ENCODE measurements at regions not wholly inside any gene's neighbourhood (a gene's known extent, or its start where the extent isn't known, plus 50 kb on each side); places are given as distances from the start of the nearest gene placed in this dataset.

DNA sequence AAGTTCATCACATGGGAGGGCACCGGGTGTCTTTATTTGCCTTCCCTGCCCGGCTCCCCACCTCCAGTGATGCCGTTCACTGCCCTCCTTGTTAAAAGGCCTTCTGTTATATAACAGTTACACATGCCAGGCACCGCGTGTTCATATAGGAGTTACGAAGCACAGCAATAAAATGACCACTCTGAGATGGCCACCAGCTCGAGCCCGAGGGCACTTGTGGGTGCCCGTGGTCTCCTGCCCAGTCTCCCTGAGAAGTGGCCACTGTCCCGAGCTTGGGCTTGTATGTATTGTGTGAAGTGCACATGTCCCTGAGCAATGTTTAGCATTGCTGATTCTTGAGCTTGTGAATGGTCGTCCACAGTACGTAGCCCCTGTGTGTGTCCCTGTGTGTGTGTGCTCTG is 355.6 kb downstream of the SEC14L1 start:
- H3K27ac Mint-ChIP-seq: no peak overlapping the region
- peaks cover 35% of the 10 kb centered on the region for H3K36me3 Mint-ChIP-seq (ENCODE audit: low read depth)
- no peak for DNase-seq
- peaks cover 10% of the 10 kb centered on the region for H3K4me1 Mint-ChIP-seq
- H3K4me3 Mint-ChIP-seq: no peak overlapping the region
- no peaks in the 10 kb centered on the region for H3K9me3 Mint-ChIP-seq
- TF ChIP-seq, protein P1, sequence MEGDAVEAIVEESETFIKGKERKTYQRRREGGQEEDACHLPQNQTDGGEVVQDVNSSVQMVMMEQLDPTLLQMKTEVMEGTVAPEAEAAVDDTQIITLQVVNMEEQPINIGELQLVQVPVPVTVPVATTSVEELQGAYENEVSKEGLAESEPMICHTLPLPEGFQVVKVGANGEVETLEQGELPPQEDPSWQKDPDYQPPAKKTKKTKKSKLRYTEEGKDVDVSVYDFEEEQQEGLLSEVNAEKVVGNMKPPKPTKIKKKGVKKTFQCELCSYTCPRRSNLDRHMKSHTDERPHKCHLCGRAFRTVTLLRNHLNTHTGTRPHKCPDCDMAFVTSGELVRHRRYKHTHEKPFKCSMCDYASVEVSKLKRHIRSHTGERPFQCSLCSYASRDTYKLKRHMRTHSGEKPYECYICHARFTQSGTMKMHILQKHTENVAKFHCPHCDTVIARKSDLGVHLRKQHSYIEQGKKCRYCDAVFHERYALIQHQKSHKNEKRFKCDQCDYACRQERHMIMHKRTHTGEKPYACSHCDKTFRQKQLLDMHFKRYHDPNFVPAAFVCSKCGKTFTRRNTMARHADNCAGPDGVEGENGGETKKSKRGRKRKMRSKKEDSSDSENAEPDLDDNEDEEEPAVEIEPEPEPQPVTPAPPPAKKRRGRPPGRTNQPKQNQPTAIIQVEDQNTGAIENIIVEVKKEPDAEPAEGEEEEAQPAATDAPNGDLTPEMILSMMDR (IDR thresholded peaks at IDR 0.05): no peak
- no peaks in the 10 kb centered on the region for H3K27me3 Mint-ChIP-seq (ENCODE audit: low read depth, poor library complexity)

DNA sequence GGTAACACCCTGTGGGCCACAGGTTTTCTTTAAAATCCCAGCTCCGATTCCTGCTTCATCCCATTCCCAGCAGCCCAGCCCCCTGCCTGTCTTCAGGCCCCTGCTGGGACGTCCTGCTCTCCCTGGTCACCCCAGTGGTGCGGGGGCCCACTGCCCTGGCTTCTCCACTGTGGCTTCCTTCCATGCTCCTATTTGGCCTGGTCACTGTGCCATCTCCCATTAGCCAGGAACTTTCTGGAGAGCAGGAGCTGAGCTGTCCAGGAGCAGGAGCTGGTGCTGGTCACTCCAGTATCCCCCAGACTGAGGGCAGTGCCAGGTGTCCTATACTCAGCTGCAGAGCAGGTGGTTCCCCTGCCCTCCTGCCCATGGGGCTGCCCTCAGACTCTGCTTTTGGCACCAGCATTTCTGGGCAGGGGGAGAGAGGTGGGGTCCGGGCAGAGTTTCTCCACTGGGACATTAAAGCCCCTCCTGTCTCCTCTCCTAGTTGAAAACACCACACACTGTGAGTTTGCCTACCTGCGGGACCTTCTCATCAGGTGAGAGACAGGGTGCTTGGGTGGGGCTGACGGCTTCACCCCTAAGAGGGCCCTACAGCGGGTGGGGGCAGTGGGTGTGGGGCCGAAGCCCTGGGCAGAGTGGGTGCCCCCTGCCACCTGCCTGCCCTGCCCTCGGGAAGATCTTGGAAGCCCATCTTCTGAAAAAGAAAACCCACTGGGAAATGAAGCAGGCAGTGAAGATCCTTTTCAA is 356.2 kb downstream of the SEC14L1 start:
- Mint-ChIP-seq H3K4me1 (peaks cover 9% of the 10 kb centered on the region), H3K36me3 (ENCODE audit: low read depth) (peaks cover 40% of the 10 kb centered on the region), H3K9me3 (no peaks in the 10 kb centered on the region), H3K27ac (no peak overlapping the region), H3K27me3 (ENCODE audit: low read depth, poor library complexity) (no peaks in the 10 kb centered on the region), H3K4me3 (no peak overlapping the region)
- no peak for DNase-seq
- TF ChIP-seq, protein P1 (IDR thresholded peaks at IDR 0.05): no peak

DNA sequence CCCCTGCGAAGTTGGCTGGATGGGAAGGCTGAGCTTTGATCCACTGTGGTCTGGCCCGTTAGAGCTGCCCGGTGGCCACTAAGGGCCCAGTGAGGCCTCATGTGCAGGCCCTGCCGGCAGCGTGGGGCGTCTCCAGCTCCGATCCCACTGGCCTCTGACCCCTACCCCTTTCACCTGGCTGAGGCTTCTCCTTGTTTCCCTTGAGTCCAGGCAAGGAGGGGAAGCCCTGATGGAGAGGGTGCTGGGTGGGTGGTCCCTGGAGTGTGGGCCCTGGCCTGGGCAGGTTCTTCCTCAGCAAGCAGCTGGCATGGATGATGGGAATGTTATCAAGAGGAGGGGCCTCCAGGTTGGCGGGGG is 356.8 kb downstream of the SEC14L1 start:
- DNase-seq: no peak
- TF ChIP-seq, protein P1 (IDR thresholded peaks at IDR 0.05): no peak
- Mint-ChIP-seq H3K36me3 (ENCODE audit: low read depth) (peaks cover 41% of the 10 kb centered on the region), H3K9me3 (no peaks in the 10 kb centered on the region), H3K4me3 (no peak overlapping the region), H3K4me1 (peaks cover 5% of the 10 kb centered on the region), H3K27ac (no peak overlapping the region), H3K27me3 (ENCODE audit: low read depth, poor library complexity) (no peaks in the 10 kb centered on the region)

DNA sequence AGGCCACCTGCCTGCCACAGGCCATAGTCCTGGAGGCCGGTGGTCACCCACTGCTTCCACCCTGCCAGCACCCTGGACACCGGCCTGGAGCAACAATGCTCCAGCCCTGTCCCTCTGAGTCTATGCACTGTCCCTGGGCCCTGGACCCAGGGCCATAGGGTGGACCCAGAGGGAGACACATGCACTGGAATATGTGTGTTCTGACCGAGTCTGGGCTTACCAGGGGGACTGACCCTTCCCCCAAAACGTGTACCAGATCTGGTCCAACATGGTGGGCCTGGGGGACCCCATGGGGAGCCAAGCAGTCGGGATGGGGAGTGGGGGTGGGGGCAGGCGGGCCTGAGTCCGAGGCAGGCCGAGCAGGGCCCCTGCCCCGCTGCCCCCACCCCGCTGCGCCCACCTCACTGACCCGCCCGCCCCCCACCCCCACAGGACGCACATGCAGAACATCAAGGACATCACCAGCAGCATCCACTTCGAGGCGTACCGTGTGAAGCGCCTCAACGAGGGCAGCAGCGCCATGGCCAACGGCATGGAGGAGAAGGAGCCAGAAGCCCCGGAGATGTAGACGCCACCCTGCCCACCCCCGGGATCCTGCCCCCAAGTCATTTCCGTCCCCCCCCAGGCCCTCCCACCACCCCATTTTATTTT is 357.4 kb downstream of the SEC14L1 start:
- no peaks in the 10 kb centered on the region for H3K9me3 Mint-ChIP-seq
- H3K27me3 Mint-ChIP-seq (ENCODE audit: low read depth, poor library complexity): no peaks in the 10 kb centered on the region
- no peak for DNase-seq
- TF ChIP-seq, protein P1 (IDR thresholded peaks at IDR 0.05): no peak
- no peak overlapping the region for H3K4me3 Mint-ChIP-seq
- peaks cover 42% of the 10 kb centered on the region for H3K36me3 Mint-ChIP-seq (ENCODE audit: low read depth)
- peaks cover 5% of the 10 kb centered on the region for H3K4me1 Mint-ChIP-seq
- no peak overlapping the region for H3K27ac Mint-ChIP-seq

DNA sequence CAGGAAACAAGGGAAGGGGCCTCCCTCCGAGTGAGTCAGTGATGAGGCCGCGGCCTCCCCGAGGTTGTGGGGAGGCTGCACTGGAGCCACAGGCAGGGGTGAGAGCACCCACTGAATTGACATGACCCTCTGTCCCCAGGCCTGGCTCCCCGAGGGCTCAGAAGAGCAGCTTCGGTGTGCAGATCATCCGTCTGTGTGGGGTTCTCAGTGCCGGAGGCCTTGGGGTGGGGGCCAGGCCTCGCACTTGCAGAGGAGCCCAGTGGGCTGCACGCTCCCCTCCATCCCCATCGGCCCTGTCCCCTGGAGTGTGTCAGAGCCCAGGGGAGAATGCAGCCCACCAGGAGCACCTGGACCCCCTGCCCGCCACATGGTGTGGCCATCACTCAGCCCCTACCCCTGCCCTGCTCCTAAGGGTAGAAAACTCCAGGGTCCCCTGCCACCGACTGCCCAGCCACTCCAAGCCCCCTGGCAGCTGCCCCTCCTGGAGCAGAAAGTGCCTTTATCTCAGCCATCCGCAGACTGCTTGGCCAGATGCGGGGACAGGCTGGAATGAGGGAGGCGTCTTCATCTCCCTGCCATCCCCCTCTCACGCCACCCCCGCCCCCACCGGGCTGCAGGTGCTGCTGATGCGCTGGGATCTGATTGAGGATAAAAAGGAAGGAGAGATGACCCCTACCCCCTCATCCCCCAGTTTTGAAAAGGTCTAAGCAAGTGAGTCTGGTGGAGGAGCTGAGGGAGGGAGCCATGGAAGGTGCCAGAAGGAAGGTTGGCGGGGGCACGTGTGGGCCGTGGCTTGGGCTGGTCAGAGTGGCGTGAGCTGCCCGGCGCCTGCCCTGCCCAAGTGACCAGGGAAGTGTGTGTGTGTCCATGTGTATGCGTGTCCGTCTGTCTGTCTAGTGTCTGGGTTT is 358.3 kb downstream of the SEC14L1 start:
- TF ChIP-seq, protein P1 (IDR thresholded peaks at IDR 0.05): no peak
- H3K4me1 Mint-ChIP-seq: peaks cover 7% of the 10 kb centered on the region
- no peaks in the 10 kb centered on the region for H3K9me3 Mint-ChIP-seq
- no peak overlapping the region for H3K4me3 Mint-ChIP-seq
- no peak for DNase-seq
- peak overlapping the region; percentile 84 for H3K27ac Mint-ChIP-seq
- no peaks in the 10 kb centered on the region for H3K27me3 Mint-ChIP-seq (ENCODE audit: low read depth, poor library complexity)
- H3K36me3 Mint-ChIP-seq (ENCODE audit: low read depth): peaks cover 42% of the 10 kb centered on the region
